ENCODE measurements at regions not wholly inside any gene's neighbourhood (a gene's known extent, or its start where the extent isn't known, plus 50 kb on each side); places are given as distances from the start of the nearest gene placed in this dataset.
"Not testable (repeated sequence)": the region's sequence is repeated elsewhere in the genome, so short reads cannot be mapped to it uniquely, and the experiment has no call there.

DNA sequence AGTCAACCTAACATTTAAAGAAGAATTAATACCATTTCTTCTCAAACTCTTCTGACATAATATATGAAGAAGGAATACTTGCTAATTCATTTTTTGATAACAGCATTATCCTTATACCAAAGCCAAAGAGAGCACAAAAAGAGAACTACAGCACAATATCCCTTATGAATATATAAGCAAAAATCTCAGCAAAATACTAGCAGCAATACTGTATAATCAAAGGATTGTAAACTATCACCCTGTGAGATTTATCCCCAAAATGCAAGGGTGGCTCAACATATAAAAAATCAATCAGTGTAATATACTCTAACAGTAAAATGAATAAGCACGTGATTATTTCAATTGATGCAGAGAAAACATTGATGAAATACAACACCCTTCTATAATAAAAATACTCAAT lies 81.9 kb upstream of the ZNG1F start:
- not testable (repeated sequence) for H3K36me3 ChIP-seq (ENCODE audit: control insufficient read depth, insufficient read depth, low read length); H3K27ac ChIP-seq (ENCODE audit: low read depth, low read length); H3K9me3 ChIP-seq (ENCODE audit: control insufficient read depth, insufficient read depth, low read length); H3K9ac ChIP-seq (ENCODE audit: low read depth, low read length); H3K4me3 ChIP-seq (ENCODE audit: low read depth, low read length); H3K4me1 ChIP-seq (ENCODE audit: control insufficient read depth, insufficient read depth, low read length)
- peaks cover 52% of the 10 kb centered on the region for H3K27me3 ChIP-seq (ENCODE audit: control insufficient read depth, insufficient read depth, low read length)

DNA sequence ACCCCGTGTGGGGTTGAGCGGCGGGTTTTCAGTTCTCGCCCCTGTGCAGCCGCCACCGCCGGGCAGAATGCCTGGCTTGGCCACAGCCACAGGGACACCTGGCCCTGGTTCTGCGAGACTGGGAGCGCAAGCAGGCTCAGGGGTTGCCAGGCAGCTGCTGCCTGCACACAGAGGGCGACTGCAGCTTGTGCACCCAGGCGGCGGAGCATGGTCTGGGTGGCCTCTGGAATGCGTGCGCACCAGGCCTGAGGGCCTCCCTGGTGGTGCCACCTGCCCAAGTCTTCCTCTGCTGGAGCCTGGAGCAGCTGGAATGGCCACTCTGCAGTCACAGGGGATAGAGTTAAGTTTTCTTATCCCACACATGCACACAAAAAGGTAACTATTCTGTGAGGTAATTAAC lies 80.4 kb upstream of the ZNG1F start:
- not testable (repeated sequence) for H3K4me1 ChIP-seq (ENCODE audit: control insufficient read depth, insufficient read depth, low read length); H3K9me3 ChIP-seq (ENCODE audit: control insufficient read depth, insufficient read depth, low read length); H3K27ac ChIP-seq (ENCODE audit: low read depth, low read length); H3K36me3 ChIP-seq (ENCODE audit: control insufficient read depth, insufficient read depth, low read length); H3K9ac ChIP-seq (ENCODE audit: low read depth, low read length); H3K4me3 ChIP-seq (ENCODE audit: low read depth, low read length)
- H3K27me3 ChIP-seq (ENCODE audit: control insufficient read depth, insufficient read depth, low read length) = peaks cover 47% of the 10 kb centered on the region

DNA sequence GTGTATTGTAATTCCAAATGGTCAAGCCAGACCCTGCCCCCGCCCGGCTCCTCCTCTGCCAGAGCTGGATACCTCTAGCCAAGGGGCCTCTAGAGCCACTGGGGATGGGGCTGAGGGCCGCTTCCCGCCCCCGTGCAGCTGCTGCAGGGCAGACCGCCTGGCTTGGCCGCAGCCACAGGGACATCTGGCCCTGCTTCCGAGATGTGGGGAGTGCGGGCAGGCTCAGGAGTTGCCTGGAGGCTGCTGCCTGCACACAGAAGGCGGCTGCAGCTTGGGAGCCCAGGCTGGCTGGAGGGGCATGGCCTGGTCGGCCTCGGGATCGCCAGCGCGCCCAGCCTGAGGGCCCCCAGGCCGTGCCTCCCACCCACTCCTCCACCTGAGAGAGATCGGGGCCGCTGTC lies 79.9 kb upstream of the ZNG1F start:
- peaks cover 47% of the 10 kb centered on the region for H3K27me3 ChIP-seq (ENCODE audit: control insufficient read depth, insufficient read depth, low read length)
- not testable (repeated sequence) for H3K36me3 ChIP-seq (ENCODE audit: control insufficient read depth, insufficient read depth, low read length); H3K9ac ChIP-seq (ENCODE audit: low read depth, low read length); H3K27ac ChIP-seq (ENCODE audit: low read depth, low read length); H3K4me1 ChIP-seq (ENCODE audit: control insufficient read depth, insufficient read depth, low read length); H3K9me3 ChIP-seq (ENCODE audit: control insufficient read depth, insufficient read depth, low read length); H3K4me3 ChIP-seq (ENCODE audit: low read depth, low read length)

DNA sequence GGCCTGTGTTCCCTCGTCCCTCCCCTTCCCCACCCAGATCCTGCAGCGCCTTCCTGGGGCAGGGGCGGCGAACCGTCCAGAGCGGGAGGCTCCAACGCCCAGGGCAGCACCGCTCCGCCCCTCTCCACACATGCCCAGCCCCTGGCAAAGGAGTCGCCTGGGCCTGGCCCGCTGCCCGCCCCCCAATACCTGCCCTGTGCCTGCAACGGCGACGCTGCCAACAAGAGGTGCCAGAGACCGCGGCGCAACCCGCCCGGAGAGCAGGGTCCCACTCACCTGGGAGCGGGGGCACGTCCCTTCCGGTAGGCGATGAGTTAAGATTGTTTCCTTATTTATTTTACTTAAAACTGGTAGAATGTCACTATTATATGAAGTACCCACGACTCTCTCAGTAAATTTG lies 77.5 kb upstream of the ZNG1F start:
- not testable (repeated sequence) for H3K4me1 ChIP-seq (ENCODE audit: control insufficient read depth, insufficient read depth, low read length); H3K9ac ChIP-seq (ENCODE audit: low read depth, low read length); H3K27ac ChIP-seq (ENCODE audit: low read depth, low read length); H3K36me3 ChIP-seq (ENCODE audit: control insufficient read depth, insufficient read depth, low read length); H3K9me3 ChIP-seq (ENCODE audit: control insufficient read depth, insufficient read depth, low read length); H3K4me3 ChIP-seq (ENCODE audit: low read depth, low read length)
- H3K27me3 ChIP-seq (ENCODE audit: control insufficient read depth, insufficient read depth, low read length) = peaks cover 36% of the 10 kb centered on the region

DNA sequence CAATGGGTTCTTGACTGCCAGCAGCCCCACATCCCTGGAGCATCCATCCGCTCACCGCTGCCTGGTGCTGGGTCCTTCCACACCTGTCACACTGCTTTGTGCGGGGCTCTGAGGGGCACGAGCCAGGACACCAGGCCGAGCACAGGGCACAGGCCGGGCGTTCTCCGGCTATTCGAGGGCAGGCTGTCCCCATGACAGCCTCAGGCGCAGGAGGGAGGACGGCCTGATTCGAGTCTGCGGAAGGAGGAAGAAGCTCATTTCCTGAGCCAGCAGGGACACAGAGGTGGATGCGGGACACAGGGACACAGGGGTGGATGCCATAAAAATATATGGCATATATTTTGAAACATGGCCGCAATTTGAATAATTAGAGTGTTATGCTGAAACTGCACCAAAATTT lies 76.9 kb upstream of the ZNG1F start:
- not testable (repeated sequence) for H3K4me1 ChIP-seq (ENCODE audit: control insufficient read depth, insufficient read depth, low read length); H3K9ac ChIP-seq (ENCODE audit: low read depth, low read length); H3K36me3 ChIP-seq (ENCODE audit: control insufficient read depth, insufficient read depth, low read length); H3K9me3 ChIP-seq (ENCODE audit: control insufficient read depth, insufficient read depth, low read length); H3K4me3 ChIP-seq (ENCODE audit: low read depth, low read length); H3K27ac ChIP-seq (ENCODE audit: low read depth, low read length)
- H3K27me3 ChIP-seq (ENCODE audit: control insufficient read depth, insufficient read depth, low read length) = peaks cover 30% of the 10 kb centered on the region

DNA sequence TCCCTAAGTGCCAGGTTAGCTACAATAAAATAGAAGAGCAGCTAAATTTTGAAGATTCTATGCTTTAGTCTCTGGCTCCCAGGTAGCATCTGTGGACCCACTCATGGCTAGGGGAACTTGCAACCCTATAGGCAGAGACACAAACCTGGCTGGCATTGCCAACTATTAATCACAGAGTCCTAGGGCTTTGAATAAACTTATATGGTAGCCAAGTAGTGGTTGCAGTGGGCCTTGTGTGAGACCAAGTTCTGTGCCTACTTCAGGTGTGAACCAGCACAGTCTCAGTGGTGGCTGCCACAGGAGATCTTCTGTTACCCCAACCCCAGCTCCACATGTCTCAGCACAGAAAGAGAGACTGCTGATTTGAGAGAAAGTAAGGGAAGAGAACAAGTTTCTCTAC lies 62.9 kb upstream of the ZNG1F start:
- not testable (repeated sequence) for H3K4me3 ChIP-seq (ENCODE audit: low read depth, low read length); H3K27me3 ChIP-seq (ENCODE audit: control insufficient read depth, insufficient read depth, low read length); H3K27ac ChIP-seq (ENCODE audit: low read depth, low read length); H3K36me3 ChIP-seq (ENCODE audit: control insufficient read depth, insufficient read depth, low read length); H3K4me1 ChIP-seq (ENCODE audit: control insufficient read depth, insufficient read depth, low read length); H3K9ac ChIP-seq (ENCODE audit: low read depth, low read length)
- H3K9me3 ChIP-seq (ENCODE audit: control insufficient read depth, insufficient read depth, low read length) = peaks cover 15% of the 10 kb centered on the region; the same call in 1 of the 2 replicates

DNA sequence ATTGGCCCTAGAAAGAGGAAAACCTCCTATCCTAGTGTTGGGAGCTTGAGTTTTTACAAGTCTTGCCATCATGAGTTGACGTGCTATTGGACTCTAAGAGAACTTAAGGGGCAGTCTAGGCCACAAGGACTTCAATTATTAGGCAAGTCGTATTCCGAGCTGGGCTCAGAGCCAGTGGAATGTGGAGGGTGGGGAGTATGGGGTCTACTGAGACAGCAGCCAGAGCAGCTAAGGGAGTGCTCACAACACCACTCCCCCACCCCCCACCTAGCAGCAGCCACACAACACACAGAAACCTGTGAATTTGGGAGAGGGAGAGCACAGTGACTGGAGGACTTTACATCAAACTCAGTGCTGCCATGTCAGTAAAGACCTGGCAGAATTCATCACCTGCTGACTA lies 62.0 kb upstream of the ZNG1F start:
- H3K27ac ChIP-seq (ENCODE audit: low read depth, low read length); H3K36me3 ChIP-seq (ENCODE audit: control insufficient read depth, insufficient read depth, low read length); H3K4me3 ChIP-seq (ENCODE audit: low read depth, low read length); H3K27me3 ChIP-seq (ENCODE audit: control insufficient read depth, insufficient read depth, low read length); H3K4me1 ChIP-seq (ENCODE audit: control insufficient read depth, insufficient read depth, low read length); H3K9ac ChIP-seq (ENCODE audit: low read depth, low read length): not testable (repeated sequence)
- H3K9me3 ChIP-seq (ENCODE audit: control insufficient read depth, insufficient read depth, low read length) = peaks cover 22% of the 10 kb centered on the region

DNA sequence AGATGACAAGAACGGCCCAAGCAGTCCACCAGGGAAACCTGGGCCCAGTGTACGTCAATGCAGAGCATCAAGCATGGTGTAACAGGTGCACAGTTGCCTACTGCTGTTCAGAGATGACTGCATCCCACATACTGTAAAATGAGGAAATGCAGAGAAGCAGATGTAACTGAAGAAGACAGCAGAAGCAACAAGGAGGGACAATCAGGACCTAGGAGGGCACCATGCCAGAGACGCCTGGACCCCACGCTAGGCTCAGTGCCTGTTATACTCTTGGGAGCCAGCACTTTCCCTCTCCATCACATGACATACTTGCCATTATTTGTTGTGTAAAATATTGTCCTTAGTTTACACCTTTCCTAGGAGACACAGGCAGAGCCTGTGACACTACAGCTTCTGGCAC lies 57.6 kb upstream of the ZNG1F start:
- H3K36me3 ChIP-seq (ENCODE audit: control insufficient read depth, insufficient read depth, low read length); H3K9ac ChIP-seq (ENCODE audit: low read depth, low read length); H3K27me3 ChIP-seq (ENCODE audit: control insufficient read depth, insufficient read depth, low read length); H3K4me3 ChIP-seq (ENCODE audit: low read depth, low read length); H3K4me1 ChIP-seq (ENCODE audit: control insufficient read depth, insufficient read depth, low read length); H3K27ac ChIP-seq (ENCODE audit: low read depth, low read length): not testable (repeated sequence)
- H3K9me3 ChIP-seq (ENCODE audit: control insufficient read depth, insufficient read depth, low read length) = peaks cover 20% of the 10 kb centered on the region
